Prostate gland (tissue), 2 donors: ENCODE measurements at regions not wholly inside any gene's neighbourhood (a gene's known extent, or its start where the extent isn't known, plus 50 kb on each side); places are given as distances from the start of the nearest gene placed in this dataset.

ENCODE experiments used
- CTCF ChIP-seq, 4 experiments: fragments of 200-600 bp in 2 of 4; fragments of 450-650 bp in 2 of 4; sonication (generic) in 2 of 4; IDR thresholded peaks; 1 replicate in 3 of 4; 2 replicates in 1 of 4; pipeline ENCODE4 v1.5.1; 2016 to 2019; ENCODE audit warnings: antibody characterized with exemption in 4 of 4, mild to moderate bottlenecking in 2 of 4, moderate library complexity in 2 of 4
- POLR2A ChIP-seq: fragments of 450-650 bp; IDR thresholded peaks from one replicate; pipeline ENCODE4 v1.6.1; 2016; ENCODE audit warnings: antibody characterized with exemption, mild to moderate bottlenecking

DNA sequence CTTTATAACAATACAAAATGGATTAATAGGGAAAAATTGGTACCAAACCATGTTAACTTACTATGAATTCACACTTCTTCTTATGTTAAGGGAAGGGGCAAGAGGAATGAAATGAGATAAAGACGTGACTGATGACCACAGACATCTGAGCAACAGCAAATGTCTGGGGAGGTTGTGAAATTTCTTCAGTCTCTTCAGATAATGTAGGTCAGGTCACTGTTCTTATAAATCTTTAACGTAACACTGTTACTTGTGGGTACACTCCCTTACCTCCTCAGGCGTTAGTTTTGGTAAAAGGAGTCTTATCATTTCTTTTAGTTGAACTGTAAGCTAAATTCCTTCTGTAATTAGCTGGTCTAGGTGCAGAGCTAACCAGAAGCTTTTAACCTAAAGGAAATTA lies 405.0 kb upstream of the LRFN5 start:
- TF ChIP-seq CTCF (IDR thresholded peaks at IDR 0.05), result no peak
- TF ChIP-seq POLR2A, result no peak
